Ammon's horn (tissue), 1 donor: ENCODE measurements at regions not wholly inside any gene's neighbourhood (a gene's known extent, or its start where the extent isn't known, plus 50 kb on each side); places are given as distances from the start of the nearest gene placed in this dataset.
"Not testable (repeated sequence)": the region's sequence is repeated elsewhere in the genome, so short reads cannot be mapped to it uniquely, and the experiment has no call there.

Source experiments
- DNase-seq: peaks from one replicate; pipeline ENCODE4 v3.0.0-alpha.2; 2016; ENCODE audit warnings: low spot score

- DNase-seq, result no peak
These were observed 168.2 kb downstream of the TBC1D2B start for GRCh38 chr15:77909182-77909940.

GRCh38 chr15:77908752-77909111 lies 168.8 kb downstream of the TBC1D2B start:
- not testable (repeated sequence) for DNase-seq

GRCh38 chr15:77907824-77908751 lies 169.4 kb downstream of the TBC1D2B start:
- DNase-seq, result no peak

GRCh38 chr15:77906062-77906990 lies 171.2 kb downstream of the TBC1D2B start:
- DNase-seq, result not testable (repeated sequence)

GRCh38 chr15:77905301-77905920 lies 172.1 kb downstream of the TBC1D2B start:
- no peak for DNase-seq

- DNase-seq, result no peak
These were observed 172.6 kb downstream of the TBC1D2B start for GRCh38 chr15:77904901-77905300.

- no peak for DNase-seq
These were observed 173.1 kb downstream of the TBC1D2B start for GRCh38 chr15:77904436-77904821.

- DNase-seq, result not testable (repeated sequence)
These were observed 173.6 kb downstream of the TBC1D2B start for GRCh38 chr15:77903761-77904435.

GRCh38 chr15:77902921-77903760 lies 174.4 kb downstream of the TBC1D2B start:
- not testable (repeated sequence) for DNase-seq

GRCh38 chr15:77901921-77902750 lies 175.4 kb downstream of the TBC1D2B start:
- no peak for DNase-seq

GRCh38 chr15:77901251-77901881 lies 176.1 kb downstream of the TBC1D2B start:
- DNase-seq, result no peak

- not testable (repeated sequence) for DNase-seq
These were observed 177.1 kb downstream of the TBC1D2B start for GRCh38 chr15:77900331-77900963.

- not testable (repeated sequence) for DNase-seq
These were observed 177.7 kb downstream of the TBC1D2B start for GRCh38 chr15:77899776-77900175.

- no peak for DNase-seq
These were observed 178.4 kb downstream of the TBC1D2B start for GRCh38 chr15:77898811-77899730.

- no peak for DNase-seq
These were observed 179.6 kb downstream of the TBC1D2B start for GRCh38 chr15:77897896-77898406.

GRCh38 chr15:77897113-77897895 lies 180.2 kb downstream of the TBC1D2B start:
- DNase-seq, result not testable (repeated sequence)
